Forelimb muscle (tissue), 1 donor: ENCODE measurements at regions not wholly inside any gene's neighbourhood (a gene's known extent, or its start where the extent isn't known, plus 50 kb on each side); places are given as distances from the start of the nearest gene placed in this dataset.

Source experiments
- DNase-seq: peaks from one replicate; pipeline ENCODE4 v3.0.0-alpha.2; 2013; ENCODE audit warnings: low read depth

DNA sequence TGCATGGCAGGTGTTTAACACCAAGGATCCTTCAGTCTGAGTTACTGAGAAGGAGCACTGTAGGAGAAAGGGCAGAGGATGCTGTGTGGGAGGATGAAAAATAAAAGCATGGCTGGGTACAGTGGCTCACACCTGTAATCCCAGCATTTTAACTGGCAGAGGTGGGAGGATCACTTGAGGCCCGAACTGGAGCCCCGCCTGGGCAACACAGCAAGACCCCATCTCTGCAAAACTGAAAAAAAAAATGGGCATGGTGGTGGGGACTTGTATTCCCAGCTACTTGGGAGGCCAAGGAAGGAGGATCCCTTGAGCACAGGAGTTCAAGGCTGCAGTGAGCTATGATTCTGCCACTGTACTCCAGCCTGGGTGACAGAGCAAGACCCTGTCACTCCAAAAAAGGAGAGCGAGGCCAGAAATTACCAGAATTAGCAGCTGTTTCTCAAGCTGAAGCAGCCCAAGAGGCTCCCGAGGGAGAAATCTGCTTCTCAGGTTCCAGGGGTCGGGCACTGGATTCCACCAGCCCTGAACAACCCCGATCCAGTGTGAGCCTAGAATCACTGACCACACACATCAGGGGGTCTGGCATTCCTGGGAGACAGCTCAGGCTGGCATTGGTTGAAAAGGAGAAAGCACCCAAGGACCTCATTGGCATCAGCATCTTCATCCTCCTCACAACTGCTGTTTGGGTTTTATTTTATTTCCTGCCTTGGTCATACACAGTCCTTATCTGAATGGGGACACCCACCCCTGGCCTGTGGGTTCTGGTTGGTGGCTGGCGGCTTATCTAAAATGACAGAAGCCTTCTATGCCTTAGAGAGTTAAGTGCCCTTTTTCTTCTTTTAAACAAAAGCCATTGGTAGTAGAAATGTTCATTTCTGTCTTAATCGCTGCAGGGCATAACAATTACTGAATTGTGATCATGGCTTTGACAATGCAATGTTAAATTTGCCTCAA, 66.3 kb upstream of the TRIM2 start:
- DNase-seq = no peak

DNA sequence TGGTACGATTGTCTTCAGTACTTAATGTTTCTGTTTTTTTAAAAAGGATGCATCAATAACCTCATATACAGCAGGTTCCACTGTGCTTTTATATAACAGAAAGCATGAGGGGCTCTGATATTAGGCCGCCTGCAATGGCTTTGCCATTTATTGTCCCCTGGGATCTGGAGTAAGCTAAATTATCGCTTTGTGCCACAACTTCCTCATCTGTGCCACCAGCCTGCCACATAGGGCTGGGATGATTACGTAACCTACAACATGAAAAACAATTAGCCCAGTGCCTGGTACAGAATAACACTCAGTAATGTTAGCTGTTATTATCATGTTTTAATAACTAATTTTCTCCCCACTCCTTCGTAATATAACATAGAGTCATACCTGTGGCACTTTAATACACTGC, 65.5 kb upstream of the TRIM2 start:
- DNase-seq = no peak

GRCh38 chr4:153140294-153140693, 63.9 kb upstream of the TRIM2 start:
- no peak for DNase-seq

DNA sequence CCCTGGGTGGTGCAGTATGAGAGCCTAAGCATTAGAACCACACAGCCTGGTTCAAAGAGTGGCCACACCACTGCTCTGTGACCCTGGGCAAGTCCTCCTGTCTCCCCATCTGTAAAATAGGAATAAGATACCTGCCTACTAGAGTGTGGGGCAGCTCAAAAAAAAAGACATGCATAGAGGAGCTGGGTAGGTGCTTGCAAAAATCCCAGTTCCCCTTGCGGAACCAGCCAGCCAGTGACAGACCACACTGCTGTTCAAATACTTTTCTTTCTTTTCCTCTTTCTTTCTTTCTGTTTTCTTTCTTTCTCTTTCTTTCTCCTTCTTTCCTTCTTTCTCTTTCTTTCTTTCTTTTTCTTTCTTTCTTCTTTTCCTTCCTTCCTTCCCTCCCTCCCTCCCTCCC, 63.0 kb upstream of the TRIM2 start:
- DNase-seq = no peak

GRCh38 chr4:153142700-153143438, 61.4 kb upstream of the TRIM2 start:
- DNase-seq = no peak

GRCh38 chr4:153143527-153144348, 60.5 kb upstream of the TRIM2 start:
- no peak for DNase-seq

DNA sequence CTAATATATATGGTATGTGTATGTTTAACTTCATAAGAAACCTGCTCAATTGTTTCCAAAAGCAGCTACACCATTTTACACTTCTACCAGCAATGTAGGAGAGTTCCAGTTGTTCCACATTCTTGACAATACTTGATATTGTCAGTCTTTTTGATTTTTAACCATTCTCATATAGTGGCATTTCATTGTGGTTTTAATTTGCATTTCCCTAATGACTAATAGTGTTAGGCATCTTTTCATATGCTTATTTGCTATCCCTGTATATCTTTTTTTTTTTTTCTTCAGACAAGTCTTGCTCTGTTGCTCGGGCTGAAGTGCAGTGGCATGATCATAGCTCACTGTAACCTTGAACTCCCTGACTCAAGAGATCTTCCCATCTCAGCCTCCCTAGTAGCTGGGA, 58.2 kb upstream of the TRIM2 start:
- DNase-seq = no peak

DNA sequence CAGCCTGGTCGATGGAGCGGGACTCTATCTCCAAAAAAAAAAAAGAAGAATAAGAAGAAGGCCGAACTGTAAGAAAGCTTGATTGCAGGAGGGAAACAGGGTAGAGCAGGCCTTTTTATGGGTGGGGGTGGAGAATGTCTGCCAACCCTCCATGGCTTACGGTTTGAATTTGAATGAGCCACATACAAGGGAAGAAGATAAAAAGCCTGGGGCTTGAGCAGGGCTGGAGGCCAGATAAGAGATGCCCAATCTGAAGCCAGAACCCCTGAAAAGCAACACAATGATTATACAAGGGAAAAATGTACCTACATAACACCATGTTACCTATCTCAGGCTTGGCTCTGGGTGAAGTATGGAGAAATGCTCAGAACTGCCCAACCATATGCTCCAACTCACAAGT, 57.3 kb upstream of the TRIM2 start:
- DNase-seq = no peak

DNA sequence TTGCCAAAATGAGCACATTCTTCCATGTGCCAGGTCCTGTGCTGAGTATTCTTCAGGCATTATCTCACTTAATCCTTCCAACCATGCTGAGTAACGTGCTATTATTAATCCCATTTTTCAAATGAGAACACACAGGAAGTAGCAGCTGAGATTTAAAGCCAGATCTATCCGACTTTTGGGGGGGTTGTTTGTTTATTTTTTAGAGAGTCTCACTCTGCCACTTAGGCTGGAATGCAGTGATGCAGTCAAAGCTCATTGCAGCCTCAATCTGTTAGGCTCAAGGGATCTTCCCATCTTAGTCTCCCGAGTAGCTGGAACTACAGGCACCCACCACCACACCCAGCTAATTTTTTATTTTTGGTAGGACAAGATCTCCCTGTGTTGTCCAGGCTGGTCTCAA, 55.5 kb upstream of the TRIM2 start:
- DNase-seq = no peak

GRCh38 chr4:153151535-153152455, 52.4 kb upstream of the TRIM2 start:
- DNase-seq = no peak

GRCh38 chr4:153152501-153153338, 51.5 kb upstream of the TRIM2 start:
- DNase-seq = no peak

- no peak for DNase-seq
Measured at GRCh38 chr4:153153339-153153871, 50.8 kb upstream of the TRIM2 start.

GRCh38 chr4:153154007-153154975, 50.0 kb upstream of the TRIM2 start:
- no peak for DNase-seq
